A673 (cell line): ENCODE measurements at regions not wholly inside any gene's neighbourhood (a gene's known extent, or its start where the extent isn't known, plus 50 kb on each side); places are given as distances from the start of the nearest gene placed in this dataset.

Source experiments
- CTCF ChIP-seq: fragments of 300-800, 200-600 bp; sonication (generic); conservative IDR thresholded peaks from 2 replicates; pipeline ENCODE4 v1.5.1; 2017; ENCODE audit warnings: low read depth, mild to moderate bottlenecking, antibody characterized with exemption, low read length, moderate library complexity, mixed read lengths
- EZH2 ChIP-seq: fragments of 200-600 bp; sonication (generic); IDR thresholded peaks from 2 replicates; pipeline ENCODE4 v1.6.1; 2017; ENCODE audit warnings: borderline replicate concordance, low read depth, mild to moderate bottlenecking, mixed read lengths, antibody characterized with exemption, low read length; ENCODE audit not compliant: poor library complexity, severe bottlenecking

- TF ChIP-seq CTCF (no peak), EZH2 (no peak)
Measured at GRCh38 chr14:34175574-34175973, 224.7 kb upstream of the EGLN3 start.
